Psoas muscle (tissue), 7 donors: ENCODE measurements at regions not wholly inside any gene's neighbourhood (a gene's known extent, or its start where the extent isn't known, plus 50 kb on each side); places are given as distances from the start of the nearest gene placed in this dataset.

Source experiments
- ATAC-seq, 4 donors: fragments of 200-7000 bp; cut with Tn5 transposase; one replicate each; pipeline ENCODE4 v1.9.1; 2020; ENCODE audit warnings: moderate library complexity in 3 of 4, mild to moderate bottlenecking in 2 of 4
- DNase-seq, 2 donors: peaks; one replicate each; pipeline ENCODE4 v3.0.0-alpha.2; 2020
- H3K27ac ChIP-seq: fragments of 200-600 bp; one replicate; pipeline ENCODE4 v1.8.0; 2022
- H3K27me3 ChIP-seq, 3 donors: fragments of 200-600 bp in 1 of 3; one replicate each; pipeline versions ENCODE4 v1.6.1 to v1.8.0; 2013 to 2022; ENCODE audit warnings: low read length in 2 of 3, mild to moderate bottlenecking in 2 of 3, moderate library complexity in 1 of 3; ENCODE audit not compliant: insufficient read depth in 3 of 3
- H3K36me3 ChIP-seq, 2 donors: fragments of 200-600 bp in 1 of 2; one replicate each; pipeline versions ENCODE4 v1.6.1 to v1.8.0; 2013 to 2022; ENCODE audit warnings: low read depth in 1 of 2, mild to moderate bottlenecking in 1 of 2, moderate library complexity in 1 of 2; ENCODE audit not compliant: insufficient read depth in 1 of 2
- H3K4me1 ChIP-seq: fragments of 200-600 bp; one replicate; pipeline ENCODE4 v1.8.0; 2022
- H3K4me3 ChIP-seq: fragments of 200-600 bp; one replicate; pipeline ENCODE4 v1.8.0; 2022; ENCODE audit warnings: mild to moderate bottlenecking
- H3K9me3 ChIP-seq: fragments of 200-600 bp; one replicate; pipeline ENCODE4 v1.8.0; 2022
- CTCF ChIP-seq: fragments of 200-600 bp; IDR thresholded peaks from one replicate; pipeline ENCODE4 v1.8.0; 2022; ENCODE audit warnings: antibody characterized with exemption
- WGBS, 3 donors: extraction: QIAGEN DNeasy Blood & Tissue Kit; methylation state at CpG; one replicate each; pipeline versions ENCODE4 v1.1.6 to v1.1.7; 2013; 5-methylcytosine and 5-hydroxymethylcytosine counted together
- intact Hi-C, 2 donors: fragments of 100-400 bp; cut with DNase I; formaldehyde crosslinking; loops; one replicate each; pipeline versions ENCODE4 v1.11.0 to v1.14.2; 2022
- donor health status: healthy with polysubstance abuse.
- donor health status: DM: no; HTN: no; CAD: no; lungs with moderate emphysema.
- donor health status: Bipolar disorder and iron deficiency.
- donor health status: healthy.
- donor health status: DM: yes; HTN: yes; CAD: no.
- donor health status: DM: no; HTN: no; CAD: no.
- donor health status: DM: yes; HTN: yes; CAD: no.

GRCh38 chr3:80771085-80771484 lies 990.4 kb downstream of the GBE1 start:
- Histone ChIP-seq H3K4me3 (no peak overlapping the region), H3K27ac (no peak overlapping the region), H3K27me3 (no peaks in the 10 kb centered on the region), H3K36me3 (no peaks in the 10 kb centered on the region), H3K9me3 (no peaks in the 10 kb centered on the region), H3K4me1 (no peaks in the 10 kb centered on the region)
- ATAC-seq (peak in 1 of 4 donors; percentile 49), DNase-seq (no peak)
- intact Hi-C loops, result no loop called here
- WGBS, 3 donors, result 51 to 56% (median 54%) methylated on average over 7 of the region's 7 CpGs
- no peak for TF ChIP-seq CTCF

- ATAC-seq (peak in 1 of 4 donors; percentile 58), DNase-seq (no peak)
- H3K9me3 ChIP-seq, result no peaks in the 10 kb centered on the region
- no peak overlapping the region for H3K4me3 ChIP-seq
- no peak overlapping the region for H3K27ac ChIP-seq
- no peaks in the 10 kb centered on the region for H3K27me3 ChIP-seq
- no peaks in the 10 kb centered on the region for H3K4me1 ChIP-seq
- intact Hi-C loops, result no loop called here
- TF ChIP-seq CTCF, result no peak
- H3K36me3 ChIP-seq, result no peaks in the 10 kb centered on the region
- 86 to 93% (median 92%) methylated on average over 44 to 49 of the region's 61 CpGs for WGBS, 3 donors
Measured at GRCh38 chr3:80770106-80771074, 991.1 kb downstream of the GBE1 start.

GRCh38 chr3:80769683-80770082 lies 991.8 kb downstream of the GBE1 start:
- H3K27me3 ChIP-seq, result no peaks in the 10 kb centered on the region
- no peaks in the 10 kb centered on the region for H3K4me1 ChIP-seq
- WGBS, 3 donors, result 89 to 93% (median 92%) methylated on average over 12 of the region's 12 CpGs
- H3K27ac ChIP-seq, result no peak overlapping the region
- intact Hi-C loops, result no loop called here
- no peak overlapping the region for H3K4me3 ChIP-seq
- no peak for TF ChIP-seq CTCF
- ATAC-seq (no peak), DNase-seq (no peak)
- H3K36me3 ChIP-seq, result no peaks in the 10 kb centered on the region
- no peaks in the 10 kb centered on the region for H3K9me3 ChIP-seq

GRCh38 chr3:80767604-80768003 lies 993.8 kb downstream of the GBE1 start:
- intact Hi-C loops, result no loop called here
- no peak overlapping the region for H3K4me3 ChIP-seq
- no peaks in the 10 kb centered on the region for H3K36me3 ChIP-seq
- no peaks in the 10 kb centered on the region for H3K4me1 ChIP-seq
- DNase-seq, result no peak
- 44 to 48% (median 47%) methylated on average over 4 of the region's 4 CpGs for WGBS, 3 donors
- H3K27ac ChIP-seq, result no peak overlapping the region
- no peak for ATAC-seq
- no peak for TF ChIP-seq CTCF
- H3K9me3 ChIP-seq, result no peaks in the 10 kb centered on the region
- H3K27me3 ChIP-seq, result no peaks in the 10 kb centered on the region
